ENCODE measurements at regions not wholly inside any gene's neighbourhood (a gene's known extent, or its start where the extent isn't known, plus 50 kb on each side); places are given as distances from the start of the nearest gene placed in this dataset.
A peak's percentile ranks its signal among the peaks of the same experiment; 100 is the strongest.

DNA sequence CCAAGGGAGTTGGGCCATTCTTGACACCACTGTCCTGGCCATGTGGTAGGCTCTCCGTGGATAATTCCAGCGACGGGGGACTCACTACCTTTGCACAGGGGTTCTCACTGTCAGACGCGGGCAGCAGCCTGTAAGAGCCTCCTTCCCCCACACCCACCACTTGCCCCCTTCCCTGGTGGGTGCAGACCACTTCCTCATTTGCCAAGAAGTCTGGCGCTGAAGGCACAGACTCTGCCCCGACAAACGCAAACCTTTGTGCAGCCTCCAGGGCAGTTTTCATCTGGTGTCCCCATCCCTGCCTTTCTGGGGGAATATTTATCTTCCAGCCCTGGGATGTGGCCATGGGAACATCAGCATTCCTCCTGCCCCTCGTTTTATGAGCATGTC lies 422.5 kb downstream of the SHANK2 start (continued):
- TF ChIP-seq ZNF557 (CRISPR knock-in tag; IDR thresholded peaks at IDR 0.05): no peak
- no peak for TF ChIP-seq ARNTL (CRISPR knock-in tag; IDR thresholded peaks at IDR 0.05)
- TF ChIP-seq ZBTB1 (CRISPR knock-in tag; IDR thresholded peaks at IDR 0.05; ENCODE audit: borderline replicate concordance): no peak
- no peak for TF ChIP-seq TCF7 (IDR thresholded peaks at IDR 0.05; ENCODE audit: low read depth)
- TF ChIP-seq, protein P1, sequence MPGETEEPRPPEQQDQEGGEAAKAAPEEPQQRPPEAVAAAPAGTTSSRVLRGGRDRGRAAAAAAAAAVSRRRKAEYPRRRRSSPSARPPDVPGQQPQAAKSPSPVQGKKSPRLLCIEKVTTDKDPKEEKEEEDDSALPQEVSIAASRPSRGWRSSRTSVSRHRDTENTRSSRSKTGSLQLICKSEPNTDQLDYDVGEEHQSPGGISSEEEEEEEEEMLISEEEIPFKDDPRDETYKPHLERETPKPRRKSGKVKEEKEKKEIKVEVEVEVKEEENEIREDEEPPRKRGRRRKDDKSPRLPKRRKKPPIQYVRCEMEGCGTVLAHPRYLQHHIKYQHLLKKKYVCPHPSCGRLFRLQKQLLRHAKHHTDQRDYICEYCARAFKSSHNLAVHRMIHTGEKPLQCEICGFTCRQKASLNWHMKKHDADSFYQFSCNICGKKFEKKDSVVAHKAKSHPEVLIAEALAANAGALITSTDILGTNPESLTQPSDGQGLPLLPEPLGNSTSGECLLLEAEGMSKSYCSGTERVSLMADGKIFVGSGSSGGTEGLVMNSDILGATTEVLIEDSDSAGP (CRISPR knock-in tag; IDR thresholded peaks at IDR 0.05; ENCODE audit: borderline replicate concordance): no peak

DNA sequence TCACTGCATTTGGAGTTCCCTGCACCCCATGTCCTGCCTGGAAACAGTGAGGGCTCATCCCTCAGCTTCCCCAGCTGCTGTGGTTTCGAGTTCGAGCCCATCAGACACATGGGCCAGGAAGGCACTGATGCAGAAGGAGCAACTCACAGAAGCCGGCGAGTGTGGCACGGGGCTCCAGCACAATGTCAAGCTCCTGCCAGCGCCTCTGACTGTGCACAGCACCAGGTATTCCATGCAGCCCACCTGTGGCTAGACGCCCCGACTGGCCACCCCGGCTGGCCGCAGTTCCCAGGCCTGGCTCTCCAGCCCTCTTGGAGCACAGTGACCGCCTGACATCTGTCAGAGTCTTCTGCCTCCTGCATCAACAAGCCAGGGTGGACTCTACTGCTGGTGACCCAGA lies 419.4 kb downstream of the SHANK2 start:
- TF ChIP-seq ZBTB20 (CRISPR knock-in tag; IDR thresholded peaks at IDR 0.05; ENCODE audit: borderline replicate concordance, low read depth): no peak
- TF ChIP-seq, protein P2, sequence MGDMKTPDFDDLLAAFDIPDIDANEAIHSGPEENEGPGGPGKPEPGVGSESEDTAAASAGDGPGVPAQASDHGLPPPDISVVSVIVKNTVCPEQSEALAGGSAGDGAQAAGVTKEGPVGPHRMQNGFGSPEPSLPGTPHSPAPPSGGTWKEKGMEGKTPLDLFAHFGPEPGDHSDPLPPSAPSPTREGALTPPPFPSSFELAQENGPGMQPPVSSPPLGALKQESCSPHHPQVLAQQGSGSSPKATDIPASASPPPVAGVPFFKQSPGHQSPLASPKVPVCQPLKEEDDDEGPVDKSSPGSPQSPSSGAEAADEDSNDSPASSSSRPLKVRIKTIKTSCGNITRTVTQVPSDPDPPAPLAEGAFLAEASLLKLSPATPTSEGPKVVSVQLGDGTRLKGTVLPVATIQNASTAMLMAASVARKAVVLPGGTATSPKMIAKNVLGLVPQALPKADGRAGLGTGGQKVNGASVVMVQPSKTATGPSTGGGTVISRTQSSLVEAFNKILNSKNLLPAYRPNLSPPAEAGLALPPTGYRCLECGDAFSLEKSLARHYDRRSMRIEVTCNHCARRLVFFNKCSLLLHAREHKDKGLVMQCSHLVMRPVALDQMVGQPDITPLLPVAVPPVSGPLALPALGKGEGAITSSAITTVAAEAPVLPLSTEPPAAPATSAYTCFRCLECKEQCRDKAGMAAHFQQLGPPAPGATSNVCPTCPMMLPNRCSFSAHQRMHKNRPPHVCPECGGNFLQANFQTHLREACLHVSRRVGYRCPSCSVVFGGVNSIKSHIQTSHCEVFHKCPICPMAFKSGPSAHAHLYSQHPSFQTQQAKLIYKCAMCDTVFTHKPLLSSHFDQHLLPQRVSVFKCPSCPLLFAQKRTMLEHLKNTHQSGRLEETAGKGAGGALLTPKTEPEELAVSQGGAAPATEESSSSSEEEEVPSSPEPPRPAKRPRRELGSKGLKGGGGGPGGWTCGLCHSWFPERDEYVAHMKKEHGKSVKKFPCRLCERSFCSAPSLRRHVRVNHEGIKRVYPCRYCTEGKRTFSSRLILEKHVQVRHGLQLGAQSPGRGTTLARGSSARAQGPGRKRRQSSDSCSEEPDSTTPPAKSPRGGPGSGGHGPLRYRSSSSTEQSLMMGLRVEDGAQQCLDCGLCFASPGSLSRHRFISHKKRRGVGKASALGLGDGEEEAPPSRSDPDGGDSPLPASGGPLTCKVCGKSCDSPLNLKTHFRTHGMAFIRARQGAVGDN (CRISPR knock-in tag; IDR thresholded peaks at IDR 0.05): peak; percentile 30; the same call in 1 of the 2 replicates
- H3K4me2 ChIP-seq (ENCODE audit: low read depth, low read length): no peak overlapping the region
- no peaks in the 10 kb centered on the region for H3K4me1 ChIP-seq (ENCODE audit: insufficient read depth, low read length)
- WGBS (ENCODE audit: low lambda C conversion rate): 96% methylated on average over 6 of the region's 11 CpGs
- no peak overlapping the region for H3K9ac ChIP-seq (ENCODE audit: insufficient read depth, low read depth, low read length)
- FAIRE-seq (no peak), DNase-seq (ENCODE audit: low spot score) (no peak), ATAC-seq (no peak)
- intact Hi-C loops (cut with micrococcal nuclease; ENCODE audit: unreplicated experiment) (no loop called here), in situ Hi-C loops (cut with HindIII; ENCODE audit: extremely low pct_ligation_motif_present, low pct_unique_long_range_greater_than_20kb) (no loop called here)
- H3K36me3 ChIP-seq (replicated peaks in 1 of 2; ENCODE audit: control insufficient read depth in 1 of 2, insufficient read depth in 2 of 2, low read length in 2 of 2): peaks cover 19 to 24% of the 10 kb centered on the region in 2 experiments; a peak in 4 of 5 replicates
- no peak overlapping the region for H2AFZ ChIP-seq (ENCODE audit: low read length)
- no peaks in the 10 kb centered on the region for H3K79me2 ChIP-seq (ENCODE audit: insufficient read depth, low read length)
- H4K20me1 ChIP-seq (ENCODE audit: insufficient read depth, low read length): no peaks in the 10 kb centered on the region
- no peak overlapping the region for H3K4me3 ChIP-seq (replicated peaks in 1 of 3; ENCODE audit: insufficient read depth in 1 of 3, low read depth in 2 of 3, low read length in 3 of 3)
- ChIA-PET POLR2A (no interaction called here), CTCF (ENCODE audit: low intra/inter-chr PET ratio, low total read pairs) (no interaction called here)
- no peaks in the 10 kb centered on the region for H3K27me3 ChIP-seq (ENCODE audit: control insufficient read depth in 1 of 2, insufficient read depth in 2 of 2, low read length in 2 of 2)
- BruUV-seq (replicated peaks): no TSS peak
- no peak overlapping the region for H3K27ac ChIP-seq (ENCODE audit: extremely low read length, insufficient read depth, low read length)
- H3K9me3 ChIP-seq (ENCODE audit: low read length): no peaks in the 10 kb centered on the region
